T-cell (primary cell): ENCODE measurements at regions not wholly inside any gene's neighbourhood (a gene's known extent, or its start where the extent isn't known, plus 50 kb on each side); places are given as distances from the start of the nearest gene placed in this dataset.

Experiments
- ATAC-seq, 4 experiments: fragments of 200-7000 bp in 3 of 4; fragments of 150-1000 bp in 1 of 4; cut with Tn5 transposase; replicated peaks in 1 of 4; 1 replicate in 3 of 4; 2 replicates in 1 of 4; pipeline ENCODE4 v1.10.0; 2021; ENCODE audit warnings: moderate library complexity in 3 of 4, mild to moderate bottlenecking in 2 of 4, moderate number of reproducible peaks in 1 of 4
- CTCF ChIA-PET, 2 donors: fragments of 300-600 bp; sonication (Branson Sonifier 250); formaldehyde crosslinking; loops; one replicate each; lab custom pipeline; 2022; ENCODE audit warnings: antibody characterized with exemption in 2 of 2; lab: Charles Lee
- POLR2A ChIA-PET, 2 donors: fragments of 300-600 bp; sonication (Branson Sonifier 250); formaldehyde crosslinking; loops; one replicate each; lab custom pipeline; 2022; ENCODE audit warnings: antibody characterized with exemption in 2 of 2; lab: Charles Lee
- DNase-seq, 35 experiments: peaks; one replicate each; pipeline versions ENCODE4 v3.0.0 to v3.0.0-alpha.2; 2013 to 2023
- H3K27ac ChIP-seq: one replicate; pipeline ENCODE4 v1.5.1; 2013; ENCODE audit warnings: low read length
- H3K27me3 ChIP-seq, 2 experiments: replicated peaks in 1 of 2; 1 replicate in 1 of 2; 2 replicates in 1 of 2; pipeline versions ENCODE4 v1.6.1 to v1.7.0; 2013; ENCODE audit warnings: low read length in 1 of 2, mixed read lengths in 1 of 2; ENCODE audit not compliant: control insufficient read depth in 2 of 2, insufficient read depth in 2 of 2; ENCODE audit errors: extremely low read depth in 1 of 2
- H3K36me3 ChIP-seq, 2 donors: 1 replicate in 1 of 2; 2 replicates in 1 of 2; pipeline versions ENCODE4 v1.6.1 to v1.7.0; 2013; ENCODE audit warnings: low read length in 1 of 2; ENCODE audit not compliant: control insufficient read depth in 2 of 2, insufficient read depth in 1 of 2; ENCODE audit errors: extremely low read depth in 1 of 2
- H3K4me1 ChIP-seq, 2 experiments: 1 replicate in 1 of 2; 2 replicates in 1 of 2; pipeline versions ENCODE4 v1.6.1 to v1.7.0; 2013; ENCODE audit warnings: low read length in 2 of 2, mixed read lengths in 1 of 2; ENCODE audit not compliant: insufficient read depth in 2 of 2, control insufficient read depth in 1 of 2; ENCODE audit errors: extremely low read depth in 1 of 2
- H3K4me3 ChIP-seq, 2 donors: 1 replicate in 1 of 2; 2 replicates in 1 of 2; pipeline versions ENCODE4 v1.5.1 to v1.7.0; 2013; ENCODE audit warnings: mild to moderate bottlenecking in 2 of 2, low read length in 1 of 2, moderate library complexity in 1 of 2; ENCODE audit not compliant: control insufficient read depth in 1 of 2; ENCODE audit errors: extremely low read depth in 1 of 2
- H3K9me3 ChIP-seq: 2 replicates; pipeline ENCODE4 v1.7.0; 2013
- H3K27ac Mint-ChIP-seq, 2 donors: one replicate each; pipeline ENCODE4 v1.8.0; 2020 to 2021; ENCODE audit warnings: mild to moderate bottlenecking in 2 of 2, mixed read lengths in 2 of 2
- H3K27me3 Mint-ChIP-seq, 2 donors: one replicate each; pipeline ENCODE4 v1.8.0; 2021 to 2022; ENCODE audit warnings: mixed read lengths in 2 of 2
- H3K36me3 Mint-ChIP-seq: one replicate; pipeline ENCODE4 v1.8.0; 2021; ENCODE audit warnings: mixed read lengths
- H3K4me1 Mint-ChIP-seq, 3 donors: one replicate each; pipeline ENCODE4 v1.8.0; 2020 to 2022; ENCODE audit warnings: mixed read lengths in 3 of 3, mild to moderate bottlenecking in 1 of 3
- H3K4me3 Mint-ChIP-seq, 3 donors: one replicate each; pipeline ENCODE4 v1.8.0; 2020 to 2022; ENCODE audit warnings: mild to moderate bottlenecking in 3 of 3, mixed read lengths in 3 of 3, moderate library complexity in 3 of 3
- H3K9me3 Mint-ChIP-seq, 3 donors: one replicate each; pipeline ENCODE4 v1.8.0; 2020 to 2022; ENCODE audit warnings: mixed read lengths in 3 of 3
- WGBS: methylation state at CpG from one replicate; pipeline ENCODE4 v1.1.5; 2013; ENCODE audit warnings: missing lambda C conversion rate; ENCODE audit not compliant: insufficient coverage; 5-methylcytosine and 5-hydroxymethylcytosine counted together

DNA sequence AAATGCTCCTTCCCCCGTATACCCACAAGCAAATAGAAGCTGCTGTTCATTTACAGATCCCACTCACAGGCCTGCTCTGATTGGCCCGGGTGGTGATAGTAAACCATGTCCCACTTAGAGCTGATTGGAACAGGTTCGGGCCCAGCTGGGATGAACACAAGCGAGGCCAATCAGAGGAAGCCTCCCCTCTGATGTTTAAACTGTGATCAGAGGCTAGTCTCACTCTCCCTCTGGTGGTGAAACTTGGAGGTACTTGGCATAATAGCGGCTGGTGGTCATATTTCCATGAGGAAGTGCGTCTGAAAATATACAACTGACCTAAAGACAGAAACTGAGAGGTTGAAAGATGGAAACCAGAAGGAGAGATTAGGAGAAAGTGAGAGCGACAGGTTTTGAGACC lies 51.5 kb upstream of the TRPC3 start:
- peaks cover 0 to 3% (median 1%) of the 10 kb centered on the region in 3 donors for H3K4me1 Mint-ChIP-seq
- peak in 16 of 35 experiments; percentile 1 to 74 (median 13) for DNase-seq
- ATAC-seq, result peak in 3 of 4 experiments; percentile 68 to 70 (median 69)

More for the DNA sequence above, 51.5 kb upstream of the TRPC3 start:
- H3K4me3 Mint-ChIP-seq, result no peak overlapping the region
- 85% methylated on average over 4 of the region's 7 CpGs for WGBS
- no peak overlapping the region for H3K27ac ChIP-seq
- POLR2A ChIA-PET, result interaction anchor here in 1 of 2 donors (0.6 kb wide), 1 partner anchor 286 kb away, joined by 4 read pairs; no protein-coding TSS in a partner anchor
- no peak overlapping the region for H3K27ac Mint-ChIP-seq
- peaks cover 2% of the 10 kb centered on the region in 2 experiments for H3K27me3 ChIP-seq
- H3K4me3 ChIP-seq, result no peak overlapping the region
- H3K36me3 ChIP-seq, result no peaks in the 10 kb centered on the region
- H3K9me3 ChIP-seq, result no peaks in the 10 kb centered on the region
- no peaks in the 10 kb centered on the region for H3K36me3 Mint-ChIP-seq
- H3K9me3 Mint-ChIP-seq, result no peaks in the 10 kb centered on the region
- CTCF ChIA-PET, result interaction anchor here (0.7 to 1.8 kb wide), 3 partner anchors 53 to 103 kb away, joined by 3 to 7 read pairs (median 6); no protein-coding TSS in a partner anchor
- no peaks in the 10 kb centered on the region for H3K4me1 ChIP-seq
- H3K27me3 Mint-ChIP-seq, result peaks cover 9 to 10% of the 10 kb centered on the region in 2 donors
